ENCODE measurements at regions not wholly inside any gene's neighbourhood (a gene's known extent, or its start where the extent isn't known, plus 50 kb on each side); places are given as distances from the start of the nearest gene placed in this dataset.

DNA sequence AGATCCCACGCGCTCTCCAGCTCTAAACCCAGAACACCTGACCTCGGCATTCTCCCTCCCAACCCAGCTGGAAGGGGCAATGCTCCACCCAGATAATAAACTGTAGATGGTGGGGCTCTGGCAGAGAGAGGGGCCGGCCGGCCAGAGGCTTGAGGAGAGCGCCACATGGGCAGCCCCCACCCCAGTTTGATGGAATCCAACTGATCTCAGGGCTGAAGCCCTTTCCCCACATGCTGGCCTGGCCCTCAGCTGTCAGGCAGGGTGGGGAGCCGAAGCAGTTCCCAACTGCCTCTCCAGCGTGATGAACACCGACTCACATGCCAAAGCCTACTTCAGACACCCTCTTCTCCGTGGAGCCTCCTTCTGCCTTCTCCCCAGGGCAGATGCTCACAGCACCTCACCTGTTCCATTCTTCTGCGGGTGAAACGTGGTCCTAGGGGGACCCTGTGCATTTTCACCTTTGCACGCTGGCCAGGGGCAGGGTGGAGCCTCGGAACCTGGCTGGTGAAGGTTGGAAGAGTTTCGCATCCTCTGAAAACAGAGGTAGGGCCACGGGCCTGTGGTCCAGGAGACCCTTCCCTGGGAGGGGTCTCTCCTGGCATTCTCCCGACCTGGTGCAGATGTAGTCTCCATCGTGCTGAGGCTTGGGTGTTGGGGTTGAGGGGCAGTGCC lies 65.7 kb upstream of the ZNF469 start:
- Histone ChIP-seq H3K4me3 (no peak overlapping the region), H3K36me3 (no peaks in the 10 kb centered on the region), H3K27ac (no peak overlapping the region), H3K4me1 (peaks cover 0 to 25% (median 9%) of the 10 kb centered on the region in 9 donors), H3K9me3 (peaks cover 0 to 3% (median 0%) of the 10 kb centered on the region in 11 donors), H3K27me3 (peaks cover 0 to 11% (median 0%) of the 10 kb centered on the region in 7 donors)
- DNase-seq (no peak), ATAC-seq (no peak)
- WGBS, 2 donors: 81 to 84% methylated on average over 18 of the region's 18 CpGs
- TF ChIP-seq CTCF (IDR thresholded peaks at IDR 0.05): no peak
- intact Hi-C loops (cut with DNase I): no loop called here

- intact Hi-C loops (cut with DNase I): no loop called here
- H3K27ac ChIP-seq: no peak overlapping the region
- ATAC-seq (peak in 7 of 8 donors; percentile 26 to 71 (median 57)), DNase-seq (peak in 1 of 2 donors; percentile 31)
- 47 to 58% methylated on average over 11 of the region's 11 CpGs for WGBS, 2 donors
- no peak for TF ChIP-seq CTCF (IDR thresholded peaks at IDR 0.05)
- peaks cover 0 to 25% (median 9%) of the 10 kb centered on the region in 9 donors for H3K4me1 ChIP-seq
- peaks cover 0 to 11% (median 0%) of the 10 kb centered on the region in 7 donors for H3K27me3 ChIP-seq
- H3K36me3 ChIP-seq: no peaks in the 10 kb centered on the region
- no peak overlapping the region for H3K4me3 ChIP-seq
- H3K9me3 ChIP-seq: no peaks in the 10 kb centered on the region
Measured at GRCh38 chr16:88317613-88317965, 65.2 kb upstream of the ZNF469 start.

DNA sequence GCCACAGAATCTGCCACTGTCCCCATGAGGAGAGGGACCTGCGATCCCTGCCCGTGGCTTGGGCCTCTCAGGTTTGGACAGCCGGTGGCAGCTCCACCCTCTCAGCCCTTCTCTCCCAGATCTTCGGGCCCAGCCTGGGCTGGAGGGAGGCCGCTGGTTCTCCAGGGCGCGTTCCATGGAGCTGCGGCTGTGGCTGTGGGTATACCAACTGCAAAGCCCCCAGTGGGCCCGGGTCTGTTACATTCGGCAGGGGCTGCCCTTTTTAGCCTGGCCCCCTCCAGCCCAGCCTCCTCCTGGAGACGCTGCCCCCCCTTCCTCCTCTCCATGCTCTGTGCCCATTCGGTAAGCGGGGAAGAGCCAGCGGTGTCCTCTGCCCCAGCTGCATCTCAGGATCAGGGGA lies 64.7 kb upstream of the ZNF469 start:
- Histone ChIP-seq H3K27me3 (peaks cover 0 to 11% (median 0%) of the 10 kb centered on the region in 7 donors), H3K36me3 (no peaks in the 10 kb centered on the region), H3K27ac (no peak overlapping the region), H3K4me3 (no peak overlapping the region), H3K4me1 (peaks cover 0 to 25% (median 9%) of the 10 kb centered on the region in 9 donors), H3K9me3 (no peaks in the 10 kb centered on the region)
- intact Hi-C loops (cut with DNase I): no loop called here
- WGBS, 2 donors: 85 to 90% methylated on average over 14 of the region's 14 CpGs
- DNase-seq (no peak), ATAC-seq (no peak)
- no peak for TF ChIP-seq CTCF (IDR thresholded peaks at IDR 0.05)

DNA sequence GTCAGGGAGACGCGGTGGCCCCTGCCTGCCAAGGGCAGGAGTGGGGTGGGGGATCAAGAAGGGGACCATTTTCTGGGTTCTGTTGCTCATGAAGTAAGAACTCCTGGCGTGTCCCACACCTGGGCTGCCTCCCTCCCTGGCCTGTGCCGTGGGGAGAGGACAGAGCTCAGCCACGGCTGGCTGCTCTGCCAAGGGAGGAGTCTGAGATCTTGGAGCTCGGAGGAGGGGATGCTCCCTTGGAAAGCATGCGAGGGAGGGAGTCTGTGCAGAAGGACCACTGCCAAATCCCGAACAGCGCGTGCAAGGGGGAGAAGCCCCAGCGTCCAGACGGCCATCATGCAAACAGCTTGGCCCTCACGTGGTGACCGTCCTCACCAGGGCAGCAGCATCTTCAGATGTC lies 64.2 kb upstream of the ZNF469 start:
- H3K4me1 ChIP-seq: peaks cover 0 to 25% (median 9%) of the 10 kb centered on the region in 9 donors
- no peaks in the 10 kb centered on the region for H3K36me3 ChIP-seq
- H3K27me3 ChIP-seq: peaks cover 0 to 11% (median 0%) of the 10 kb centered on the region in 7 donors
- no peak overlapping the region for H3K27ac ChIP-seq
- intact Hi-C loops (cut with DNase I): no loop called here
- no peak for TF ChIP-seq CTCF (IDR thresholded peaks at IDR 0.05)
- H3K9me3 ChIP-seq: no peaks in the 10 kb centered on the region
- DNase-seq (no peak), ATAC-seq (no peak)
- no peak overlapping the region for H3K4me3 ChIP-seq
- 78 to 82% methylated on average over 14 of the region's 14 CpGs for WGBS, 2 donors
